Activated CD4-positive, alpha-beta T cell treated with anti-CD3 and anti-CD28 coated beads for 4 hours (primary cell): ENCODE measurements at regions not wholly inside any gene's neighbourhood (a gene's known extent, or its start where the extent isn't known, plus 50 kb on each side); places are given as distances from the start of the nearest gene placed in this dataset.

Experiments
- DNase-seq, 2 donors: peaks; one replicate each; pipeline ENCODE4 v3.0.0-alpha.2; 2020

DNA sequence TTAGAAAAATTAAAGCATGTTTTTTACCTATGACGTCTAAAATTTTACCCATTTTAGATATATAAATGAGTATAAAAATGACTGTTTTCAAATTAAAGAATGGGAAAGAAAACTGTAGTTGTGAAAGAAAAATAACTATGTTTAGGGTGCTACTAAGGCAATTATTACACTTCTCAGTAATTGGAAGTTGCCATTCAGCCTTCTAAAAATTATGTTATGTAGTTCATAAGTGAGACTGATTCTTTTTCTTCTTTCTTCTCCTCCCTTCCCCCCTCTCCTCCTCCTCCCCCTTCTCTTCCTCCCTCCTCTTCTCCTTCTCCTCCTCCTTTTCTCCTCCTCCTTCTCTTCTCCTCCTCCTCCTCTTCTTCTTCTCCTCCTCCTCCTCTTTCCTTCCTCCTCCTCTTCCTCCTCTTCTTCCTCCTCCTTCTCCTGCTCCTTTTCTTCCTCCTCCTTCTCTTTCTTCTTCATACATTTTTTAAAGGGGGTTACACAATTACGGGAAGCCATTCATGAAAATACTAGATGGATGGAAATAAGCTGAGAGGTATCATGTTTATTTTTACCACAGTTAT lies 223.6 kb downstream of the CETN3 start:
- DNase-seq: no peak

DNA sequence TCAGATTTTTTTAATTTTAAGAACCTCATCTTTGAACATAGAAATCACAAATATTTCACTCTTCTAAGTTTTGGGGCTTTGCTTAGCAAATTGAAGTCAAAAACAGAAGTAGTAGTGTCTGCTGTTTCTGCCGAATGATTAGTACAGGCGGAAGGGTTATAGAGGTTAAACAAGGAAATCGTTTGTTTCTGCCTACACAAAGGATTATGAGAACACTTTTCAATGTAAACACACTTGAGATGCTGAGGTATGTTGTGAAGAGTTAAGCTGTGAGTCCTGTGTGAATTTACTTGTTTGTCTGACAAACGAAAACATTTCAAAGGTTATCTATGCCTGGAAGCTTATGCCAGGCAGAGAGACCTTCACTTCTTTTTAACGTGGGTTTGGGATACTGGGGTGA lies 224.8 kb downstream of the CETN3 start:
- no peak for DNase-seq

DNA sequence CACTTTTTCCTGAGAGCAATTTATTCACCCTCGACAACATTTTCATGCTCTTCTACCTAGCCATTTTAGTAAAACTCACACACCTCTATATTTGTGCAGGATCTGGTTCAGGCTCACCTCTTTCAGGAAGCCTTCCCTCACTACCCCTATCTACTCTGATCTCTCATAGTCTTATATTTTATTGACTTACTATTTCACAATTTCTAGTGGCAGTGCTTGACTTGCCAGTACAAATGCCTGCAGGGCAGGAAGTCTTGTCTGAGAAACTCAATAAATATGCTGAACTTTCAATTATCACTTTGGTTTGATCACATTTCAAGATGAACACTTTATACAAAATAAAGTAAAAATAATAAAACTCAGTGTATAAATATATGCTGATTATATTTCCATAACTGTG lies 226.8 kb downstream of the CETN3 start:
- DNase-seq: no peak

DNA sequence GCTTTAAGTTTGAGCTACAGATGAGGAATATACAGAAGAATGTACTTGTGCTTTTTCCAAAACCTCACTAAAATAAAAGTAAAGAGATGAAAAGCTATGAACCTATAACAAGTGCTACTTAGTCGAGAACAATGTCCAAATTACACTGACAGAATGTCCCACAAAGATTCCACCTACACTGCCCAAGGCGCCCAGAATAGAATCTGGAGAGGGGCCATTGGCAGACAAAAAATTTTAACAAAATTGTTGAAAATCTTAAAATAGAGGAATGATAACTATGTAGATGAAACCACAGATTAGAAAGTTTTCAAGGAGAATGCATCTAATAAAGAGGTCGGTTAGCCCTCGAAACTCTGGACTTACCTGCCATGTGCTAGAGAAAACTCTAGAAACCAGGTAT lies 235.3 kb downstream of the CETN3 start:
- no peak for DNase-seq

DNA sequence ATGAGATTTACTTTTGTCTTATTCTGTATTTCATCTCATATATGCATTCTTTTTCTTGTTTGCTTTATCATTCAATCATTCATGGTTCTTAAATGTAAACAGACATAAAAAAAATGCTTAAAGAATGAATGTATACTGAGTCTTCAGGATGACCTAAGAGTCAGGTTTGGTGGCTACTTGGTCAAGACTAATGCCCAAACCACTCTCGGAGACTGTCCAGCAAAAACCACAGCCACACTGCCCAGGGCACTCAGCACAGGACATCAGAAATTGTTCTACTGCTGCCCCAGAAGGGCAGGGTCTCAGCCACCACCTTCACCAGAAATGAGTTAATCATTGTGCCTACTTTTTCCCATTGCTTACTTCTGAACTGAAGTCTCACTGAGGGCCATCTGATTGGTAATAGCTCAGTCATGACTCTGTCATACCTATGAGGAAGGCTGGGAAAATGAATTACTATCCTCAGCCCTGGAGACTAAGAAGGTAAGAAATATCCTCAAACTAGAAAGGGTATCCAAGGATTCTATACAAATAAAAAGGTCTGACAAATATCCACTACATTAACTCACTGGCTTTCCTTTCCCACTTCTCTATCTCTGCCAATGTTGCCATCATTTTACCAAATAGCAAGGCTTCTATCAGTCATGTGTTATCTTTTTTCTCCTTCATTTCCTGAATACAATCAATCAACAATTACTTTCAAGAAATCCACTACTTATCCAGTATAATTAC lies 236.1 kb downstream of the CETN3 start:
- no peak for DNase-seq

DNA sequence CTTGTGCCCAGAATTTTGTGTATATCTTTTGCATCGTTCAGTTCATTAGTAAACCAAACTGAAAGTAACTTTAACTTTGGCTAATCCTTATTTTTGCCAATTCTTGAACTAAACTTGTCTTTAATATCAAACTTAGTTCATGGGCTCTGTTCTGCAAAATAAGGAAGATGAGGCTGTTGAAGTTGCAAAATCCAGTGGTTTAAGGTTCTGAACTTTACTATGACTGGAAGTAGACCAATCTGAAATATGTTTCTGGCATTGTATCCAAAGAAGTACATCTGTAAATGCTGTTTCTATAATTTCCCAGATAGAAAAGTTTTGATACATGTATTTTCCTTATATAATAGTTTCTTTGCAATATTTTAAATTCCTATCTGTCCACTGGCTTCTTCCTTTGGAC lies 238.1 kb downstream of the CETN3 start:
- no peak for DNase-seq

DNA sequence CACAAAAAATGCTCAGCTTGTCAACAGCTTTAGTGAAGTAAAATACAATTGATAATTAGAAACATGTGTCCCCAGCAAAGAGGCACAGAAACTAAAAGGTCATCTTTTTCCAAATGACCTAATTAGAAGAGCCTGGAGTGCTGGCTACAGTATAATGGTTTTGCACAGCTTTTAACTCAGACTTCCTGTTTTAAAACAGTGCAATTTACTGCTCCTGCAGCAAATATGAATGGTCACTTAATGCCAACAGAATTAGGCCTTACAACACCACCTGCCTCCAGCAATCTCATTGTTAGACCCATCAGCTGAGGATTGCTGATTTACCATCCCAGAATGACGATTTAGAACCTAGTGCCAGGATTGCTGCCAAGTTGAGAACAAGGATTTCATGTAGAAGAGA lies 239.3 kb downstream of the CETN3 start:
- no peak for DNase-seq

DNA sequence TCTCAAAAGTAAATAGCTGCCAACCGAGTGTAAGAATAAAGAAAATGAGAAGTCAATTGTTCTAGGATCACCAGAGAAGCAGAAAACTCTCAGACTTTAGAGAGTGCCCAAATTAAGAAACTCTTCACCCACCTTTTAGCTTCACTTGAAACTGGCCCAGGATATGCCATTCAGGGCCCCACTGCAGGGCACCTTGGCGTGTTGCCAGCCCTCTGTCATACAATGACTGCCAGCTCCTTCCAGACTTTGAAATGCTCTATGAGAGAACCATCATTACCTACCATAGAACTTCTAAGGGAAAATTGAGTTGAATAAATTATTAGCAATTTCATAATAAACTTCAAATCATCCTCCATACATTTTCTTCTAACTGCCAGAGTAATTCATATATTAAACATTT lies 240.5 kb downstream of the CETN3 start:
- DNase-seq: no peak

DNA sequence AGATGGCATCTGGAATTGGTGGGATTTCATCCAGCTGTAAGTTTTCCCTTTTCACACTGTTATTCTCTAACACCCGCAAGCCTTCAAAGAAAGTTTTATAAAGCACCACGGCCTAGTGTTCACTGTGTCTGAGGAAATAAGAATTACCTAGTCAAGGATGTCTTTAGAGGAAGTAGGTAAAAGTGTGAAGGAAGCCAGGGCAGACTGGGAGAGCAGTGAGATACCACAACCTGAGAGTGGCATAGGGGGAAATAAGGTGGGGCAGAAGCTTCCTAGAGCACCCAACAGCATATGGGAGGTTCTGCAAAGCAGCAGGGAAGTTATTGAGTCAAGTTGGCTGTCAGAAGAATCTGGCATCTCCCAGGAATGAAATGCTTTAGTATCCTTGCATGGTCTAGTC lies 241.2 kb downstream of the CETN3 start:
- no peak for DNase-seq

DNA sequence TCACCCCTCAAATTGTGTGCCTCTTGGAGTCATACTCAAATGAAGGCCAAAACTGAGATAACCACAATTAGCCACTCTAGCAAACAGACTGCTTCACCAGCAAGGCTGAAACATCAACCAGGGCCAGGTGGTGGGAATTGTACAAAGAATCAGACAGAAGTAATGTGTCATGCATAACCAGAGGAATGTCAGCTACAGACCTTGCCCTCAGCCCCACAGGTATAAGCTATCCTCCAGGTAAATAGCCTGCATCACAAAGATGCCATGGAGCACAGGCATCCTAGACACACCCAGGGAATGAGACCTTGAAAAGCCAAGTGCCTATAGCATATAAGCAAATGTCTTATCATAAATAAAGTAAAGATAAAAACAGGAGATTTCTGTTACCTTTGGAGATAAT lies 242.7 kb downstream of the CETN3 start:
- DNase-seq: no peak

DNA sequence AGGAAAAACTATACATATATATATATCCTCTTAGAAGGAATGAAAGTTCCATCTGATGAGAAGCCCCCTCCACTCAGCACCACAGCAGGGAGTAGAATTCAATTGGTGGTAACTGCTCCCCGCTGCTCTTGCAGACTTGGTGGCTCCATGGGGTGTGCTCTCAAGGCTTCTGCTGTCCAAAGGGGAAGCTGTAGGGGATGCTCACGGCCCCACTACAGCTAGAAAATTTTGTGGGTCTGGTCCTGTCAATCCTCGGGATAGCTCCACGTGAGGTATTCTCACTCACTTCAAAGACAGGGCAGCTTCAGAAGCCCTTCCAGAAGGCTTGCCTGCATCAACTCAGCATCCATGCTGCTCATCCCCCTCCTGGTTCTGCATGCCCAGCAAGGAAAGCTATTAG lies 247.2 kb downstream of the CETN3 start:
- DNase-seq: no peak

DNA sequence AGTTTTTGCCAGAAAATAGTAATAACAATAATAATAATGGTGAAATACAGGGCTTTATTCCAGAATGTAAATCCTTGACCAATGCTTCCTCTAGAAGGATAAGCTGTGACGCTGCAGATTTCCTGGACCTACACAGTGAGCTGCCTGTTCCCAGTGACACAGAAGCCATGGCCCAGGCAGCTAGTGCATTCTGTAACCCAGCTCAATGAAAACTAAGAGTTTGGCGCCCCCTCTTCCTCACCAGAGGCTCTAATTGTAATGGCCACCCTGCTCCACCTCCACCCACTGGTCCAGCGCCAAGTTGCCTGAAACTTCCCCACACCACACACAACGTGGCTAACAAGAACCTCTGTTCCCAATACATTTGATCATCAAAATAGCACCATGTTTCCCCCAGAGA lies 248.1 kb downstream of the CETN3 start:
- no peak for DNase-seq

DNA sequence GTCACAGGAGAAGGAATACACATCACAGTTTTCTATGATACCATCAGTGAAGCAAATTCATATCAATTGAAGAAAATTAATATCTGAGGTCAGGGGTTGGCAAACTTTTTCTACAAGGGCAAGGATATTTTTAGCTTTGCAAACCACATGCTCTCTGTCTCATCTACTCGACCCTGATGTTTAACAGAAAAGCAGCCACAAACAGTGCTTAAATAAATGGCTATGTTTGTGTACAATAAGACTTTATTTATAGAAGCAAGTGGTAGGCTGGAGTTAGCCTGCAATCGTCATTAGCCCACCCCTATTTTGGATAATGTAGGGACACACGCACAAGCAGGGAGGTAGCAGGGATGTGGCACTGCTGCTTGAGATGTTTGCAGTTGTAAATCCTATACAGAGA lies 251.4 kb downstream of the CETN3 start:
- DNase-seq: no peak

DNA sequence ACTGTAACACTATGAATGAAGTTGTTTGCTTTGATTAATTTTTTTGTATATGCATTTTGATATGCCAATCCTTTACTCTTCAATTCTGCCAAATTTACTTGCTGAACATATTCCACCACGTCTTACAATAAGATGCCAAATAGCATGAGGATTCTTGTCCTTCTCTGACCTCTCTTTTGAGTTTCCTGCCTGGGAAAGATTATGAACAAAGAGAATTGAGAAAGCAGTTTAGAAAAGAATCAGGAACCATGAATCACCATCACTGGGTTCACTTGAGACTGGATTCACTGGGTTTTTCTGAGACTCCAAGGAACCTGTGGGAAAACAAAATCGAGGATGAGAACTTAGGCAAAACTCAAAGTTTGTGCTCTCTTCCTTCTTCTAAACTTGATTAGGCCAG lies 256.5 kb downstream of the CETN3 start:
- no peak for DNase-seq

DNA sequence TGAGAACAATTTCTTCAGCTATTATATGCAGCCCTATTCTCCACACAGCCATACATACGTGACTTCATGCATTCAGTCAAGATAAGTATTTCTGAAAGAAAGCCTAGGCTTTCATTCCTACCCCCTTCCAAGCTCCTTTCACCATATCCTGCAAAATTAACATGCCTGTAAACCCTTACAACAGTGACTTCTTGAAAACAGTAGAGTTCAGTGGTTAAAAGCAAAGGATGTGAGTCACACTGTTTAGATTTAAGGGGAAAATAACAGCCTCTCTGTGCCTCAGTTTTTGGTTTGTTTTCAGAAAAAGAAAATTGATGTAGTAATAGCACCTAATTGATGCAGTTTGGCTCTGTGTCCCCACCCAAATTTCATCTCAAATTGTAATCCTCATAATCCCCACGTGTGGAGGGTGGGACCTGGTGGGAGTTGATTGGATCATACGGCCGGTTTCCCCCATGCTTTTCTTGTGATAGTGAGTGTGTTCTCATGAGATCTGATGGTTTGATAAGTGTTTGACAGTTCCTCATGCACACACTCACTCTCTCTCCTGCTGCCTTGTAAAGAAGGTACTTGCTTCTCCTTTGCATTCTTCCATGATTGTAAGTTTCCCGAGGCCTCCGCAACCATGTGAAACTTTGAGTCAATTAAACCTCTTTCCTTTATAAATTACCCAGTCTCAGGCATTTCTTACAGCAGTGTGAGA lies 264.8 kb downstream of the CETN3 start:
- DNase-seq: no peak

DNA sequence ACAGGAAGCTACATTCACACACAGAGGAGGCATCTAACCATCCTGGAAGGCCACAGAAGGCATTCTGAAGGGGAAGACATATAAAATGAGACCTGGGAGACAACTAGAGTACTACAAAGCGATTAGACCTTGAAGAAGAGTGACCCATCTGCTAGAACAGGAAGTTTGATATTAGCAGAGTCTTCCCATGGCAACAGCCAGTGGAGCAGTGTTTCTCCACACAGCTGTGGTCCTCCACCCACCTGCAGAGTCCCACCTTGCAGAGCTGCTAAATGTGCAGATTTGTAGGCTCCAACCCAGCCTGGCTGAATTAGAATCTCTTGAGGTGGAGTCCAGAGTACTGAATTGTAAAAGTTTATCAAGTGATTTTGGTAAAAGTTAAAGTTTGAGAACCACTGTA lies 267.0 kb downstream of the CETN3 start:
- no peak for DNase-seq

DNA sequence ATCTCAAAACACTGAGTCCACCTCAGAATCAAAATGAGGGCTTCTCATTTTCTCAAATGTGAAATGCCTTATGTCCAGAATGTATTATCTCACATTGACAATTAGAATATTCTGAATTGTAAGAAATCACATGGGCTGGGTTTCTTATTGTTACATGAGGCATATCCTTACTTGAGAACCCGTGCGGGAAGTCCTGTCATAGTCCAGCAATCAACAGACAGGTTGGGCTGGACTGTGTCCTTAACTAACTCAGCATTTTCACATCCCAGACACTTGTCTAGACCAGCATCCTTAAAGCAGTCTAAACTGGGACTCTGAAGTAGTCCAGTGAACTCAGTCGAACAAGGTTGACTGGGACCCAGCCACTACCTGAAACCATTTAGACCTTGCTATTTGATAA lies 267.6 kb downstream of the CETN3 start:
- DNase-seq: no peak

DNA sequence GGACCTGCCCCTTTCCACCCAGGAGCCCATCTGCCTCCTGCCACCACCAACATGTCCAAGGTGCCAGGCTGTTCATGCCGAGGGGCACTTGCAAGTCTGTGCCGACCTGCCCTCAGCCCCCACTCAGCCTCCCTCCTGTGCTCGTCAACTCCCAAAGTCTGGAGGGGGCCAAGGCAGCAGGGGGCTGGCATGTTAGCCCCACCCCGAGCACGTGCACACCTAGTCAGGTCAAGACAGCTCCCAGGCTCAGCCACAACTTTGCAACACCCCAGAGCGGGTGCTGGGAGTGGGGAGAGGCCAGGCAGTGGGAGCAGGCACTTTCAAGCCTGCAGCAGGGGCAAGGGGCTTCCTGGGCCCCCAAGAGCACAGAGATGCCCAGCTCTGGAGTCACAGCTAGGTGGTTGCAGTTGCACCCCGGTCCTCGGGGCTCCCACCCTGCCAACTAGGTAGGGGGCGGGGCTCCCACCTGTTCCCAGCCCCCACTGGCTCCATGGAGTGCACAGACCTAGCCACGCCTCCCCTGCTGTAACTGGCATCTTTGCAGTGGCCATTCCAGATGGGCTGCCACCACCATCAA lies 272.5 kb downstream of the CETN3 start:
- no peak for DNase-seq

DNA sequence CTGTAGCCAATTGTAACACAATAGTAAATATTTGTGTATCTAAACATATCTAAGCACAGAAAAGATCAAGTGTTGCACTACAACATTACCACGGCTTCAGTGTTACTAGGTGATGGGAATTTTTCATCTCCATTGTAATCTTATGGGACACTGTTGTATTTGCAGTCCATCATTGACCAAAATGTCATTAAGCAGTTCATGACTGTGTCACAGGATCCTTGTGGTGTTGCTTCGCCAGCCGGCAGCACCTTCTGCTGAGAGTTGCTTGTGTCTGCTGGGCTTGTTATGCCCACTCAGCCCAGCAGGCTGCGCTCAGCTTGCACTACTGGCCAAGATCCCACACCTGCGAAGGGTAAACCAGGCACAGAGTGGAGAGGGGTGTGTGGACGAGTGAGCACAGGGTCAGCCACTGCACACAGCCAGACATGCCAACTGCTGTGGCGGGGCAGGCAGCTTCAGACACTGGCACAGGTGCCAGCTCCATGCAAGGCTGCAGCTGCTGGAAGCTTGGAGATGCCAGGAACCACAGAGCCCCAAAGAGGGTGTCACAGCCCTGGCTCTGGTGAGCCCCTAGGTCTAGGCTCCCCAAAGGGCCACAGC lies 273.7 kb downstream of the CETN3 start:
- DNase-seq: no peak

DNA sequence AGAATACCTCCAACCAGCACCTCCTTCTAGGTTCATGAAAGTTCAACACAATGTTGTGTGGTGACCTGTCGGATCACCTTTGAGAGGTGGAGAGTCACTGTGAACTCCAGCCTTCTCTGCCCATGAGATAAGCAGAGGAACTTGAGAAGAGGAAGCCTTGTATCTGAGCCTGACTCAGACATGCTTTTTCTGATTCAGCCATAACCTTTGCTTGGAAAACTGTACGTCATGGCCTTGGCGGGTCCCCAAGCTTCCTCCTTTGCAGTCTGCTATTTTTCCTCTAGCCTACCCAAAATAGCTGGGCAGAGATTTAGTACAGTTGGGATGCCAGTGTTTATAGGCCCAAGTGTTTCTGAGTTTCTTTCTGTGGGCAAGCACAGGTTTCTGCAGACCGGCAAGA lies 274.7 kb downstream of the CETN3 start:
- no peak for DNase-seq

DNA sequence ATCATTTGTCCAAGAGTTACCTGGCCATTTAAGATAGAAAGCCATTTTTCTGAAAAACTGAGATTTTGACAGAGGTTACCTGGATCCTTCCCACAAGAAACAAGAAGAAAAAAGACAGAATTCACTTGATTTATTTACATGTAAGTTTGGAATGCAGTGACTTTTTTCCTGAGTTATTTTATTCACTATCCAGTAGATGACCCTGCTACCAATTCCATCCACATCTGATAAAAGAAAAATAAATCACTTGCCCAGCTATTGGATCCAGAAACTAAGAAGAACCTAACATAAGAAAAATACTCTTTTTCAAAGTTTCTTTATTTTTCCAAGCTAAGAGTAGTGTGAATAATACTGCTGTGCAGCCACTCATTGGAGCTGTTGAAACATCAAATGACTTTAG lies 275.2 kb downstream of the CETN3 start:
- DNase-seq: no peak

DNA sequence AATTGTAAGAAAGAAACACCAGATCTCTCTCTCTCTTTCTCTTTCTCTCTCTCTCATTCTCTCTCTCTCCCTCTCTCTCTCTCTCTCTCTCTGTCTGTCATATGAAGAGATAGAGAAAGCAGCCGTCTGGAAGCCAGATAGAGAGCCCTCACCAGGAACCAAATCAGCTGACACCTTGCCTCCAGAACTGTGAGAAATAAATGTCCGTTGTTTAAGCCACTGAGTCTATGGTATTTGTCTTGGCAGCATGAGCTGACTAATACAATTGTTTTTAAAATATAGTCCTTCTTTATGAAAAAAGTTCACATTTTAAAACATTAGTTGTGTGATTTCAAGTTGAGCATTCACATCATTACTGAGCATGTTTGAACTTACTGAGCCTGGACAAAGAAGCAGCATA lies 275.6 kb downstream of the CETN3 start:
- no peak for DNase-seq

DNA sequence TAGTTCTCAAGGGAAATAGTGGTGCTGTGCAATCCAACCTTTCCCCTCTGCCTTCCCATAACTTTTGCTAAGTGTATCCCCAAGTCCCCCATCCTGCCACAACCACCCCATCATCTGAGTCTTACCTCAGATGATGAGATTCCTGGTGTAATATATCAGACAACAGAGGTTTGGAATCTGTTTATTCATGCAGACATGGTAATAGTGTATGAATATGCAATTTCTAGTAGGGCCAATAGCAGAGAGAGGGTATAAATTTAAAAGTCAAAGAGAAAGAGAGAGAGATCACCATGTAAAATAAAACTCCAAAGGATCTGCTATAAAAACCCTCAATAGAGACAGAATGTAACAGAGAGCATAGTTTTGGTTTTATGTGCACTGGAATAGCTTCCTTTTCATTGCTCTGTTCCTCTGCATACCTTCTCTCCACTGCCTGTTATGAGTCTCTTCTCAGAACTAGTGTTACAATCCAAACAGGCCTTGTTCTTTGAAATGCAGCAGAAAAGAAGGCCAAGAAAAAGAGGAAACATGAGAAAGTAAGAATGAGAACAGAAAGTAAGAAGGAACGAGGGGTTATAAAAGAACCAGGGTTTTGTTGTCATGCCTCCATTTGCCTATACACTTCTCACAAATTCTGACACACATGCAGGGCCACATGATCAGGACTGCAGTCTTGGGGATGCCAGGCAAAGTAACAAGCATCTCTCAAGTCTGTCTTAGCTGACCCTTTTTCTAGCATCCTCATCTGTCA lies 278.0 kb downstream of the CETN3 start:
- DNase-seq: no peak
